ENCODE measurements at regions not wholly inside any gene's neighbourhood (a gene's known extent, or its start where the extent isn't known, plus 50 kb on each side); places are given as distances from the start of the nearest gene placed in this dataset.

- TF ChIP-seq, protein P1, sequence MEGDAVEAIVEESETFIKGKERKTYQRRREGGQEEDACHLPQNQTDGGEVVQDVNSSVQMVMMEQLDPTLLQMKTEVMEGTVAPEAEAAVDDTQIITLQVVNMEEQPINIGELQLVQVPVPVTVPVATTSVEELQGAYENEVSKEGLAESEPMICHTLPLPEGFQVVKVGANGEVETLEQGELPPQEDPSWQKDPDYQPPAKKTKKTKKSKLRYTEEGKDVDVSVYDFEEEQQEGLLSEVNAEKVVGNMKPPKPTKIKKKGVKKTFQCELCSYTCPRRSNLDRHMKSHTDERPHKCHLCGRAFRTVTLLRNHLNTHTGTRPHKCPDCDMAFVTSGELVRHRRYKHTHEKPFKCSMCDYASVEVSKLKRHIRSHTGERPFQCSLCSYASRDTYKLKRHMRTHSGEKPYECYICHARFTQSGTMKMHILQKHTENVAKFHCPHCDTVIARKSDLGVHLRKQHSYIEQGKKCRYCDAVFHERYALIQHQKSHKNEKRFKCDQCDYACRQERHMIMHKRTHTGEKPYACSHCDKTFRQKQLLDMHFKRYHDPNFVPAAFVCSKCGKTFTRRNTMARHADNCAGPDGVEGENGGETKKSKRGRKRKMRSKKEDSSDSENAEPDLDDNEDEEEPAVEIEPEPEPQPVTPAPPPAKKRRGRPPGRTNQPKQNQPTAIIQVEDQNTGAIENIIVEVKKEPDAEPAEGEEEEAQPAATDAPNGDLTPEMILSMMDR (IDR thresholded peaks at IDR 0.05; ENCODE audit: low read depth, low read length, poor library complexity, severe bottlenecking): no peak
- TF ChIP-seq EZH2phosphoT487 (IDR thresholded peaks at IDR 0.05; ENCODE audit: borderline replicate concordance, low read length): no peak
Observed at GRCh38 chr12:89234324-89235114, 117.8 kb downstream of the DUSP6 start.

Data from DOHH2 (cell line).